DMS153 treated with DMSO at 0.1 percent for 48 hours (cell line): ENCODE measurements at regions not wholly inside any gene's neighbourhood (a gene's known extent, or its start where the extent isn't known, plus 50 kb on each side); places are given as distances from the start of the nearest gene placed in this dataset.
"Not testable (repeated sequence)": the region's sequence is repeated elsewhere in the genome, so short reads cannot be mapped to it uniquely, and the experiment has no call there.

Experiments
- DNase-seq: peaks from one replicate; lab custom pipeline; 2025; ENCODE audit not compliant: unreplicated experiment; lab: John Stamatoyannopoulos, UW

GRCh38 chr2:142380372-142380771 lies 249.6 kb upstream of the LRP1B start:
- no peak for DNase-seq

- DNase-seq: not testable (repeated sequence)
Measured at GRCh38 chr2:142362069-142362468, 231.3 kb upstream of the LRP1B start.

GRCh38 chr2:142347751-142348150 lies 216.9 kb upstream of the LRP1B start:
- DNase-seq: no peak

DNA sequence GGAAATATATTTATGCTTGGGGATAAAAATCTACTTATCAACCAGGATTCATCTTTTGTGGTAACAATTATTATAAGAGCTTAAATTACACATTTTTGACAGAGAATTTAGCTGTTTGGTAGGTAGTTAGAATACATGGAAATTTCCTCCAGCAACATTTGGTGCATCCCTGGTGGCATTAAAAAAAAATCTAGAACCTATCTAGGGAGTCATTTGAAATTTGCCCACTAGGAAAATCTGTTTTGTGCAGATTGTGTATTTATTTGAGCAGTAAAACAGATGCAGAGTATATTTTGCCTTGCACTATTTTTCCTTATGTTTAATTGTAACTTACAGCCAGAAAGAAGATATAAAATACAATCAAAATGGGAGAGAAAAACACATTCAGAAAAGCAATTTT lies 208.4 kb upstream of the LRP1B start:
- DNase-seq: no peak

DNA sequence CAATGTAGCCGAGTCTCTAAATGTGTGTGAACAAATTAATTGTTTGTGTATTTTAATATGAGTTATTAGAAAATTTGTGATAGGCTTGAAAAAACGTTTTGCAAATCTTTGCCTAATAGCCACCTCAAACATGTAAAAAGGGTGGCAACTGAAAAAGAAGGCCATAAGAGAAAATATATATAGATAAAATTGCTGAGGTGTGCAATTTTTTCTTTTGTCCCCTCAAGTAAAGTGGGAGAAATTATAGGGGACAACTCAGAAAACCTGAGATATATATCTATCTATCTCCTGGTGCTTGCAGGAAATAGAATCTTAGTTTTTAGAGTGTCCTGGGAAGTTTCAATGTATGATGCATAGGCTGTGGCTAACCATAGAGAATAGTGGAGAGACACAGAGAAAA lies 201.4 kb upstream of the LRP1B start:
- DNase-seq: no peak

GRCh38 chr2:142330458-142330857 lies 199.6 kb upstream of the LRP1B start:
- no peak for DNase-seq

GRCh38 chr2:142325870-142326269 lies 195.1 kb upstream of the LRP1B start:
- no peak for DNase-seq

DNA sequence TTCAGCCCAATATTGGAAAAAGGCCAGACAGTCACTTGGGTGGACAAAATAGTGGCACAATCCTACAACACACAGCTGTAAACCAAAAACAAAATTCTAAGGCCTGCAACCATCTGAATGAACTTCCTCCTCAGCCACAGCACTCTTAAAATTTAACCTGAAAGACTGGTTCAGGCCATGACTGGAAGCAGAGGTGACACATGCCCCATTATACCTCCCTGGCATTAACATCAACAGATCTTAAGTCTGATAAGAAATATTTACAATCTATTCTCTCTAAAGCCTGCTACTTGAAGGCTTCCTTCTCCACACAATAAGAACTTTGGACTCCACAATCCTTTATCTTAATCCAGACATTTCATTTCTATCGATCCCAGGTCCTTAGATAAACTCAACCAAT lies 192.4 kb upstream of the LRP1B start:
- no peak for DNase-seq

- DNase-seq: no peak
Measured at GRCh38 chr2:142321706-142322280, 191.0 kb upstream of the LRP1B start.

- no peak for DNase-seq
Measured at GRCh38 chr2:142320067-142320466, 189.3 kb upstream of the LRP1B start.

DNA sequence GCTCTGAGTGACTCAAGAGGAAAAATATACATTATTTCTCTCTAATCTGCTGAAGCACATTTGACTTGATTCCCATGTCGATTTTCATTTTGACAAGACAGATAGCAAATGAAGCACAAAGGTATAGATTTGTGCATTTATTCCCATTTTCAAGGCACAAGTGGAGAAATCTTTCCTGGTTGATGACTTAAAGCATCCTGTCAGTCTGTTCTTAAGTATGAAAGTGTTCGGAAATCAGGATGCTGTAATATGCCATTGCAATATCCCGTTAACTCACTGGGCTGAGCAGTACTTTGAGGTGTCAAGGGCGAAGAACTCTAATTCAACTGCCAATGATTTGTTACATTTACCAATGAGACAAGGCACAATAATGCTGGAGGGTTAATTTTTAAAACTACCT lies 185.2 kb upstream of the LRP1B start:
- no peak for DNase-seq

DNA sequence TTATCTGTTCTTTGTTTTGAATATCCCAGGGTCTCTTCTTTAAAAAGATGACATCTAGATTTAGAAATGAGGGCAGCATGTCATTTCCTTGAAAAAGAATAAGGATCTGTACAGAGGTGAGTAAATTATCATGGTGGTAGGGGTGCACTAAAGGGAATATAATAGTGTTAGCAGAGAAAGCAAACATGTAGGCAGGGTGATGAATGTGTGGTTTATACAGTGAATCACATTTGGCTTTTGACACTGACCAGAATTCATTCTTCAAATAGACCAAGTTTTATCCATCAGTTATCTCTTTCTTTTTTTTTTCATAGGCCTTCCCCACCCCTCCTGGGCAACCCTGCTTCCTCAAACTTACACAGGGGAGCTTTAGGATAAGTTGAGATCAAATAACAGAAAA lies 184.5 kb upstream of the LRP1B start:
- DNase-seq: no peak

- no peak for DNase-seq
Measured at GRCh38 chr2:142314164-142314563, 183.3 kb upstream of the LRP1B start.

- no peak for DNase-seq
Measured at GRCh38 chr2:142310530-142310929, 179.7 kb upstream of the LRP1B start.

DNA sequence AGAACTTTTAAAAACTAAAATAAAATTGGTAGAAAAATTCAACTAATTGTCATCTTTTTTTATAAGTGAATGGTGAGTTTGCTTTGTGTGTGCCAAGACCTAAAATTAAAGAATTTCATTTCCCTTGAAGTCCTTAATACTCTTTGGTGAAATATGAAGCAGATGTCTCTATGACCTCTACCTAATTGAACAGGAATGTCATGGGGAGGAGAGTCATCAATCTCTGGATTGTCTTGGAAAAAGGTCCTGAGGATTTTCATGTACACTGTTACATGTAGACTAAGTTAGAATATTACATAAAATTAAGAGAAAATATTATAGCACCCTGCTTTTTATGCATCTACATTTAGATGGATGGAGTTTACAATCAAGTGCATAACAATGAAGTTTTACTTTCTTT lies 177.9 kb upstream of the LRP1B start:
- DNase-seq: no peak

DNA sequence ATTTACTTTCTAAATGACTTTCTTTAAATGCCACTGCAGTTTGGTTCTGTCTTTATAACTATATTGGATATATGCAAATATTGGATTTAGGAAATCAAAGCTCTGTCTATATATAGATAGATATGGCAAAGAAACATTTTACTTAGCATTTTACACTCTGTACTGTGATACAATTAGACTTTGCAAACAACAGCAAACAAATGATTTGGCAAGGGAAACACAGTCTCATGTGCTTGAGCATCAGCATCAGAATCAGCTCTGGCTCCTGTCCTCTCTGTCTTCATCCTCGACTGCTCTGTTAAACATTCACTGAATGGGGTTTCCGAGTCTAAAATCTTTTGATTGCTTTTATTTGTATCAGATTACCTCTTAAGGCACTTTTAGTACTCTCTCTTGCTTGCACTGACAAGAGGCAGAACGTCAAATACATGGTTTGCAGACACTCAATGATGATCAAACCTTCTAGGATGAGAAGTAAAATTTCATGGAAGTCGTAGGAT lies 176.8 kb upstream of the LRP1B start:
- no peak for DNase-seq

- DNase-seq: no peak
Measured at GRCh38 chr2:142307086-142307485, 176.3 kb upstream of the LRP1B start.

DNA sequence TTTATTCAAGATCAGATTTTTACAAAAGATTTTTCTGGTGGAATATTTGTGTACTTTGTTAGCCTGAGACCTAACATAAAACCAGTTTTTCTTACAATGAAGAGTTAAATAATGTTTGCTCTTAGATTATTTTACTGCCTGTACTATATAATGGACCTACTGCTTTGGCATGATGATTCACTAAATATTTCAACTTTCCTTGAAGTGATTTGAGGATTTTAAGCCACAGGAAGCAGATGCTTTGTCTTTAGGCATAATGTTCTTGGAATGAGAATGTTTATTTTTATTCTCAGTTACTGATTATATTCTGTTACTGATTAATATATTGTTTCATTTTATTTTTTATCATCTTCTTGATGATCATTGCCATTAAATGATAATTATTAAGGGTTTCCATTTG lies 175.3 kb upstream of the LRP1B start:
- no peak for DNase-seq

GRCh38 chr2:142300517-142300916 lies 169.7 kb upstream of the LRP1B start:
- no peak for DNase-seq

DNA sequence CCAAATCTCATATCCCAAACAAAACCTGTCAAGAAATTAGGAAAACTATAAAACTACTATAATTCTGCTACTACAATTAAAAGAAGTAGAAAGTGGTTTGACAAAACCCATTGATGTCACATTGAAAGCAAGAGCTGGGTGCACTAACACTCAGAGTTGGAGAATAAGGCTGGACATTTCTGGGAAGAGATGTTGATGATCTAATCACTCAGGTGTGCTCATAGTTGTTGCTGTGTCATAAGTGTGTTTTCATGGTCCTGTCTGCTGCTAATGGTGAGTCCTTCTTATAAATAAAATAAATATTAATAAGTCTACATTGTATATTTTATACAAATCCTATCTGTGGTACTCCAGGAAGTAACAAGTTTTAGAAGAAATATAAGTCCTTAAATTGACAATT lies 168.2 kb upstream of the LRP1B start:
- DNase-seq: no peak

DNA sequence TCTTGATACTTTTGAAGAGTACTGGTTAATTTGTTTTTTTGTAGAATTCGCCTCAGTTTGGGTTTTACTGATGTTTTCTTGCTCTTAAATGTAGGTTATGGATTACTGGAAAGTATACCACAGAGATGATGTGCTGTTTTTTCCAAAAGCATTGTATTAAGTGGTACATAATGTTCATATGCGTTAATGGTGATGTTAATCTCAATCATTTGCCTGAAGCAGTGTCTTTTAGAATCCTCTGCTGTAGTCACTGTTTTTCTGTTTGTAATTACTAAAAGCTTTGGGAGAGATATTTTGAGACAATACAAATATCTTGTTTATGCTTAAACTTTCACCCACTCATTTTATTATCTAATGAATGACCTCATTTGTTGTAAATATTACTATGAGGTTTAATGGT lies 163.4 kb upstream of the LRP1B start:
- no peak for DNase-seq

GRCh38 chr2:142291969-142292368 lies 161.2 kb upstream of the LRP1B start:
- DNase-seq: no peak

- no peak for DNase-seq
Measured at GRCh38 chr2:142290931-142291330, 160.1 kb upstream of the LRP1B start.

DNA sequence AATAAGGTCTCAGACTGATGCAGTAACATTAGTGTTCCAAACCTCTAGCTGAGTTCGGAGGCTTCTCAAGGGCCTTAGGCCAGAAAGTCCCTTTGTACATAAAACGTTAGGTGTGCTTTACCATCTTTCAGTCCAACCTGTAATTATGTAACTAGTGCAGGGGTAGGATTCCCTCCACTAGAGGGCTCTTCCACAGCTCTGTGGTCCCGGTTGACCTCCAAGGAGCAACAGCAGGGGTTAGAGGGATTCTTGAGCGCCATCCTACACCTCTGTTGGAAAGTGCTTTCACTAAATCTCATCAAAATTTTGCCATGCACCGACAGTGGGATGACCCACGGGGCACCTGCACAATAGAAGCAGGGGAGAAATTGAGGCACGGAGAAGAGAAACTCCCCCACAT lies 155.8 kb upstream of the LRP1B start:
- peak; percentile 11 for DNase-seq
